ENCODE measurements at regions not wholly inside any gene's neighbourhood (a gene's known extent, or its start where the extent isn't known, plus 50 kb on each side); places are given as distances from the start of the nearest gene placed in this dataset.

DNA sequence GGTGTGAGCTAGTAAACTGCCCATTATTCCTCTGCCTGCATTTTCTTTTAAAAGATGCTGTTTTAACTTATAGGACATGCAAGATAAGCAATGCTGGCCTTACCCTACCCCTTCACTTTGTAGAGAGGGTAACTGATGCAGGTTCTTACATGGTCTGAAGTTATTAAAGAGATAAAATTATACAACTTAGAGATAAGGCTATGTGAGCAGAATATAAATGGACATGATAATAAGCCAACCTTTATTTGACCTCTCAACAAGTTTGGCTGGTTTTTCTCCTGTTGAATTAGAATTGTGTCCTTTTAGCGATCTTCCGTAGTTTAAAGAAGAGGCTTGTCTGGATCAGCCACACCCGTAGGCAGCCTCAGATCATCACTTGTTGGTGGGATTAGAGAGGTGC is 377.0 kb downstream of the BTBD3 start:
- ATAC-seq (ENCODE audit: low read depth in 2 of 2): no peak
- no peak overlapping the region for H3K27ac ChIP-seq (ENCODE audit: insufficient read depth, low read length, poor library complexity, severe bottlenecking)
- no peaks in the 10 kb centered on the region for H3K27me3 ChIP-seq (ENCODE audit: control insufficient read depth, insufficient read depth, low read length)
- no peak overlapping the region for H3K4me3 ChIP-seq (ENCODE audit: low read depth, low read length)
- no peaks in the 10 kb centered on the region for H3K4me1 ChIP-seq (ENCODE audit: control insufficient read depth, insufficient read depth, low read length, poor library complexity, severe bottlenecking)
- H3K36me3 Mint-ChIP-seq: no peaks in the 10 kb centered on the region
- peaks cover 3 to 19% of the 10 kb centered on the region in 2 experiments for H3K9me3 ChIP-seq (ENCODE audit: control insufficient read depth in 2 of 2, low read length in 2 of 2)
- no peaks in the 10 kb centered on the region for H3K4me1 Mint-ChIP-seq
- H3K27ac Mint-ChIP-seq: no peak overlapping the region
- H3K36me3 ChIP-seq (ENCODE audit: control insufficient read depth, insufficient read depth, low read length): no peaks in the 10 kb centered on the region
- peaks cover 4 to 55% (median 11%) of the 10 kb centered on the region in 7 donors for H3K9me3 Mint-ChIP-seq
- H3K4me3 Mint-ChIP-seq: no peak overlapping the region
- no peak for DNase-seq
- no peaks in the 10 kb centered on the region for H3K27me3 Mint-ChIP-seq

DNA sequence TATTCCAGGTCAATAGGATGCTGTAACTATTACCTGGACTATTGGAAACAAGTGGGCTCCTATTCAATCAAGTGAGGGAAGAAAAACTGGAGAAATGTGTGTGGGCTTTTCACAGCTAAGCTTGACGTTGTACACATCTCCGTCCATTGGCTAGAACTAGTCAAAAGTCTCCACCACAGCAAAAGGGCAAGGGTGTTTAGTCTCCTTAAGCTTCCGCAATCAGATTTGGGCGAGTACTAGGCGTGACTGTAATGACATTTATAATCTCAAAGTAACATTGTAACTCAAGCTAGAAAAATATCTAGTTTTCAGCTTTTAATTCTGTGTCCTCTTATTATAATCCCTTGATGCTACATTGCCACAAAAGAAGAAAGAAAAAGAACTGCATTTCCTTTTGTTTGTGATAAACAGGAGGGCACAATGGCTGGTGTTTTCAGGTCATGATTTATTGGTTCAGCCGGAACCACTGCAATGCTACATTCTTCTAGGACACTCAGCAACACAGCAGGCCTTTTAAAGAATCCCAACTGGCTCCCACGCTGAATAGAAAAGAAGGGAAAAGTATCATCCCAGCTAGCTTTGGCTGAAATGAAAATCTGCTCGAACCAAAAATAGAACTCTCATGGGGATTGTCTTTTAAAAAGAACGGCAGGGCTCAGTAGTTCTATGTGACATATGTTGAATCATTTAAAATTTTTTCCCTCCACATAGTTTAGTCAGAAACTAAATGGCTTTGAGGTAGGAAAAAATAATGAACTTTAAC is 387.7 kb downstream of the BTBD3 start:
- Mint-ChIP-seq H3K4me1 (no peaks in the 10 kb centered on the region), H3K9me3 (peaks cover 5 to 26% (median 15%) of the 10 kb centered on the region in 7 donors), H3K27me3 (no peaks in the 10 kb centered on the region), H3K36me3 (no peaks in the 10 kb centered on the region), H3K4me3 (no peak overlapping the region), H3K27ac (no peak overlapping the region)
- no peaks in the 10 kb centered on the region for H3K36me3 ChIP-seq (ENCODE audit: control insufficient read depth, insufficient read depth, low read length)
- peaks cover 2 to 8% of the 10 kb centered on the region in 2 experiments for H3K9me3 ChIP-seq (ENCODE audit: control insufficient read depth in 2 of 2, low read length in 2 of 2)
- no peak overlapping the region for H3K4me3 ChIP-seq (ENCODE audit: low read depth, low read length)
- ATAC-seq (ENCODE audit: low read depth in 2 of 2) (no peak), DNase-seq (no peak)
- no peak overlapping the region for H3K27ac ChIP-seq (ENCODE audit: insufficient read depth, low read length, poor library complexity, severe bottlenecking)
- H3K27me3 ChIP-seq (ENCODE audit: control insufficient read depth, insufficient read depth, low read length): no peaks in the 10 kb centered on the region
- H3K4me1 ChIP-seq (ENCODE audit: control insufficient read depth, insufficient read depth, low read length, poor library complexity, severe bottlenecking): no peaks in the 10 kb centered on the region

DNA sequence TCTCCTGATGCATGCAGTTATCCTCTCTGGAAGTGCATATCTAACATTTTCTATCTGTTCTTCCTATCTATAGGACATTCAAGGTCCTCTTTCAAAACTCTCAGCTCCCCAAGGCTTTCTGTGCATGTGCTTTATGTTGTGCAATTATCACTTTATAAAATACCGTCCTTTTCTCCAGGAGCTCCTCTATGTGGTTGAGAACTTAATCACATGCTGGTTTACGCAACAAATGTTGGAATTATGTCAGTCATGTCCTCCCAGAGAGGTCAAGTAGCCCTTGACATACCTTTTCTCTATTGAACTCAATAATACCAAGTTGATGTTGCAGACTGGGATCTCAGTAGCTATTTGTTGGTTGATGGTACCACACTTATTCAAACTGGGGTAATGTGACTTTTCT is 388.4 kb downstream of the BTBD3 start:
- H3K4me3 ChIP-seq (ENCODE audit: low read depth, low read length): no peak overlapping the region
- H3K9me3 ChIP-seq (ENCODE audit: control insufficient read depth in 2 of 2, low read length in 2 of 2): peaks cover 2 to 5% of the 10 kb centered on the region in 2 experiments
- H3K27me3 ChIP-seq (ENCODE audit: control insufficient read depth, insufficient read depth, low read length): no peaks in the 10 kb centered on the region
- Mint-ChIP-seq H3K36me3 (no peaks in the 10 kb centered on the region), H3K4me3 (no peak overlapping the region), H3K27me3 (no peaks in the 10 kb centered on the region), H3K27ac (no peak overlapping the region), H3K9me3 (peaks cover 5 to 25% (median 15%) of the 10 kb centered on the region in 7 donors), H3K4me1 (no peaks in the 10 kb centered on the region)
- no peak for DNase-seq
- H3K36me3 ChIP-seq (ENCODE audit: control insufficient read depth, insufficient read depth, low read length): no peaks in the 10 kb centered on the region
- no peak overlapping the region for H3K27ac ChIP-seq (ENCODE audit: insufficient read depth, low read length, poor library complexity, severe bottlenecking)
- no peaks in the 10 kb centered on the region for H3K4me1 ChIP-seq (ENCODE audit: control insufficient read depth, insufficient read depth, low read length, poor library complexity, severe bottlenecking)
- no peak for ATAC-seq (ENCODE audit: low read depth in 2 of 2)

DNA sequence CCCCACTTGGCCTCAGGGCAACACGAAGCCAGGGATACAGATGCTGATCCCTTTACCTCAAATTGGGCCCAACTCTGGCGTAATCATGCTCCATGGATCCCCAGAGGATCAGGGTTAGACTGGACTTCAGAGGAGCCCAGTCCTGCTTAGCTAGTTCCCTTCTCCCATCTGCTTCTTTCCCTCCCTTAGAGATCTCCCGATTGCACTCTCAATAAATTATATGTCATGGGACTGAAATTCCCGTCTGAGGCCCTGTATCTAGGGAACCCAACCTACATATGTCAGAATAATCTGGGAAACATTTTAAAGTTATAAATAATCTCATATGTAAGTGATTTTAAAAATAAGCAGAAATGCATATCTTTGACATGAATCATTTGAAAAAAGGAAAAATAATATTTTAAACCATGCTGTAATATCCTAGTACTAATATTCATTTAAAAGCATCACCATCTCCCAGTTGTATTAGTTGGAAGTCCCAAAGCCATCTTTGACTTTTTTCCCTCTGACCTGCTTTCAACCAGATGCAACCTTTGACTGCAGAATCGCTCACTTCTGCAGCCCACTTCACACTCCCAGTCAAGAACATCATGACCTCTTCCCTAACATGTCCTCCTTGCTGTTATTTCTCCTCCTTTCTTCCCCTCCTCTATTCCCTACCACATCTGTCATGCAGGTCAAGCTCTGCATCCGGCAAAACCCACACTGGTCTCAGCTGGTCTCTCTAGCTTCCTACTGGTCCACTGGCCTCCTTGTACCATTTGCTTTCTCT is 393.6 kb downstream of the BTBD3 start:
- Histone ChIP-seq H3K36me3 (ENCODE audit: control insufficient read depth, insufficient read depth, low read length) (no peaks in the 10 kb centered on the region), H3K27ac (ENCODE audit: insufficient read depth, low read length, poor library complexity, severe bottlenecking) (no peak overlapping the region), H3K4me1 (ENCODE audit: control insufficient read depth, insufficient read depth, low read length, poor library complexity, severe bottlenecking) (no peaks in the 10 kb centered on the region), H3K9me3 (ENCODE audit: control insufficient read depth in 2 of 2, low read length in 2 of 2) (peaks cover 0 to 3% of the 10 kb centered on the region in 2 experiments), H3K27me3 (ENCODE audit: control insufficient read depth, insufficient read depth, low read length) (no peaks in the 10 kb centered on the region), H3K4me3 (ENCODE audit: low read depth, low read length) (no peak overlapping the region)
- H3K36me3 Mint-ChIP-seq: no peaks in the 10 kb centered on the region
- H3K27ac Mint-ChIP-seq: no peak overlapping the region
- H3K27me3 Mint-ChIP-seq: no peaks in the 10 kb centered on the region
- H3K9me3 Mint-ChIP-seq: peaks cover 0 to 18% (median 8%) of the 10 kb centered on the region in 7 donors
- H3K4me1 Mint-ChIP-seq: no peaks in the 10 kb centered on the region
- DNase-seq: no peak
- H3K4me3 Mint-ChIP-seq: no peak overlapping the region
- ATAC-seq (ENCODE audit: low read depth in 2 of 2): no peak

DNA sequence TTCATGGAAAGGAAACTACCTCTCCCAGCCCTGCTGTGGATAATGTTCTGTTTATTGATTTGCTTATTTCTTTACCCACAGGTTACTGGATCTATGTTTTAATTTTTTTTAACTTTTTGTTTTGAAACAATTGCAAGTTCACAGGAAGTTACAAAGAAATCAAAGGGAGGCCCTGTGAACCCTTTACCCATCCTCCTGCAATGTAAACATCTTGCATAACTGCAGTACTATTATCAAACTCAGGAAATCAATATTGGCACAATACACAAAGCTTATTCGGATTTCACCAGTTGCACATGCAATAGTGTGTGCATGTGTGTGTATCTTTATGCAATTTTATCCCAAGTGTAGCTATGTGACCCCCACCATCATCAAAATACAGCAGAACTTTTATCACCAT is 398.0 kb downstream of the BTBD3 start:
- no peak overlapping the region for H3K4me3 ChIP-seq (ENCODE audit: low read depth, low read length)
- no peaks in the 10 kb centered on the region for H3K36me3 ChIP-seq (ENCODE audit: control insufficient read depth, insufficient read depth, low read length)
- H3K27me3 ChIP-seq (ENCODE audit: control insufficient read depth, insufficient read depth, low read length): no peaks in the 10 kb centered on the region
- Mint-ChIP-seq H3K4me1 (no peaks in the 10 kb centered on the region), H3K36me3 (no peaks in the 10 kb centered on the region), H3K4me3 (no peak overlapping the region), H3K27me3 (no peaks in the 10 kb centered on the region), H3K9me3 (peaks cover 0 to 15% (median 2%) of the 10 kb centered on the region in 7 donors), H3K27ac (no peak overlapping the region)
- H3K27ac ChIP-seq (ENCODE audit: insufficient read depth, low read length, poor library complexity, severe bottlenecking): no peak overlapping the region
- peaks cover 3 to 11% of the 10 kb centered on the region in 2 experiments for H3K9me3 ChIP-seq (ENCODE audit: control insufficient read depth in 2 of 2, low read length in 2 of 2)
- ATAC-seq (ENCODE audit: low read depth in 2 of 2) (no peak), DNase-seq (no peak)
- no peaks in the 10 kb centered on the region for H3K4me1 ChIP-seq (ENCODE audit: control insufficient read depth, insufficient read depth, low read length, poor library complexity, severe bottlenecking)

DNA sequence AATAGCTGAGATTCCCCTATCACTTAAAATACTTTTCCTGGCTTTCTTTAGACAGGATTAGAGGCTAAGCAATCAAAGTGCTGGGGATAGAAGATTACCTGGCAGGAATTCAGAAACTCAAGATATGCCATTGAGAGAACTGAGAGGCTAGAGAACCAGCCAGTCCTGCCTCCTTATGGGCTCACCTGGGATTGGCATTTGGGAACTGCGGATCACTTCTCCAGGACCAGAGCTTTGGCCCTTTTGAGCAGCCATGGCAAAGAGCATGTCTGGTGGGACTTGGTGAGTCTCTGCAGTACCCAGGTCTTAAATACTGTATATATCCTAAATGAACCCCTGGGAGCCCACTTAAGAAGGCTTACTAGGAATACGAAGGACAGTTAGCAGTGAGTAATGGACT is 399.1 kb downstream of the BTBD3 start:
- H3K36me3 ChIP-seq (ENCODE audit: control insufficient read depth, insufficient read depth, low read length): no peaks in the 10 kb centered on the region
- no peak for ATAC-seq (ENCODE audit: low read depth in 2 of 2)
- H3K27ac Mint-ChIP-seq: no peak overlapping the region
- no peak overlapping the region for H3K4me3 Mint-ChIP-seq
- no peaks in the 10 kb centered on the region for H3K27me3 Mint-ChIP-seq
- no peaks in the 10 kb centered on the region for H3K4me1 ChIP-seq (ENCODE audit: control insufficient read depth, insufficient read depth, low read length, poor library complexity, severe bottlenecking)
- peaks cover 3 to 11% of the 10 kb centered on the region in 2 experiments for H3K9me3 ChIP-seq (ENCODE audit: control insufficient read depth in 2 of 2, low read length in 2 of 2)
- H3K27me3 ChIP-seq (ENCODE audit: control insufficient read depth, insufficient read depth, low read length): no peaks in the 10 kb centered on the region
- H3K9me3 Mint-ChIP-seq: peaks cover 0 to 22% (median 7%) of the 10 kb centered on the region in 7 donors
- no peaks in the 10 kb centered on the region for H3K4me1 Mint-ChIP-seq
- H3K36me3 Mint-ChIP-seq: no peaks in the 10 kb centered on the region
- no peak for DNase-seq
- H3K4me3 ChIP-seq (ENCODE audit: low read depth, low read length): no peak overlapping the region
- H3K27ac ChIP-seq (ENCODE audit: insufficient read depth, low read length, poor library complexity, severe bottlenecking): no peak overlapping the region

DNA sequence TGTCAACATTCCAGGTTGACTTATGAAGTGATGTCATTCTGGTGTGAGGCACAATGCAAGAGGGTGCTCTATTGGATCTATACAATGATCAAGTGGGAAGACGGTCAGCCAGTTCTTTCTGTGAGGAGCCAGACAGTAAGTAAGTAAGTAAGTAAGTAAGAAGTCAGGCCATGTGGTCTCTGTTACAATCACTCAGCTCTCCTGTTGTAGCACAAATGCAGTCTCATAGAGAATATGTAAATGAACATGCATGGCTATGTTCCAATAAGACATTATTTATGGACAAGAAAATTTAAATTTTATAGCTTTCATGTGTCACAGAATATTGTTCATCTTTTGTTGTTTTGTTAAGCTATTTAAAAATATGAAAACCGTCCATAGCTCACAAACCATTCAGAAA is 399.7 kb downstream of the BTBD3 start:
- no peak overlapping the region for H3K27ac Mint-ChIP-seq
- H3K4me3 ChIP-seq (ENCODE audit: low read depth, low read length): no peak overlapping the region
- DNase-seq: no peak
- H3K9me3 Mint-ChIP-seq: peaks cover 0 to 24% (median 7%) of the 10 kb centered on the region in 7 donors
- H3K27me3 Mint-ChIP-seq: no peaks in the 10 kb centered on the region
- H3K4me1 Mint-ChIP-seq: no peaks in the 10 kb centered on the region
- no peak for ATAC-seq (ENCODE audit: low read depth in 2 of 2)
- no peaks in the 10 kb centered on the region for H3K27me3 ChIP-seq (ENCODE audit: control insufficient read depth, insufficient read depth, low read length)
- H3K4me1 ChIP-seq (ENCODE audit: control insufficient read depth, insufficient read depth, low read length, poor library complexity, severe bottlenecking): no peaks in the 10 kb centered on the region
- no peak overlapping the region for H3K4me3 Mint-ChIP-seq
- H3K27ac ChIP-seq (ENCODE audit: insufficient read depth, low read length, poor library complexity, severe bottlenecking): no peak overlapping the region
- peaks cover 0 to 11% of the 10 kb centered on the region in 2 experiments for H3K9me3 ChIP-seq (ENCODE audit: control insufficient read depth in 2 of 2, low read length in 2 of 2)
- H3K36me3 ChIP-seq (ENCODE audit: control insufficient read depth, insufficient read depth, low read length): no peaks in the 10 kb centered on the region
- H3K36me3 Mint-ChIP-seq: no peaks in the 10 kb centered on the region
